Small intestine (tissue), 7 donors: ENCODE measurements at regions not wholly inside any gene's neighbourhood (a gene's known extent, or its start where the extent isn't known, plus 50 kb on each side); places are given as distances from the start of the nearest gene placed in this dataset.

ENCODE experiments used
- DNase-seq, 2 donors: peaks; one replicate each; pipeline versions ENCODE4 v3.0.0 to v3.0.0-alpha.2; 2013
- FAIRE-seq: peaks from 2 replicates; lab custom pipeline; 2012; peaks lifted over from hg19 to GRCh38; lab: Jason Lieb, UNC
- H3K27ac ChIP-seq, 3 donors: one replicate each; pipeline ENCODE4 v1.5.1; 2013; ENCODE audit warnings: low read length in 2 of 3, mild to moderate bottlenecking in 2 of 3, control low read depth in 1 of 3, inconsistent platforms in 1 of 3, low read depth in 1 of 3, moderate library complexity in 1 of 3
- H3K27me3 ChIP-seq, 3 donors: one replicate each; pipeline ENCODE4 v1.6.1; 2013; ENCODE audit warnings: low read length in 3 of 3, inconsistent platforms in 1 of 3; ENCODE audit not compliant: control insufficient read depth in 3 of 3, insufficient read depth in 3 of 3
- H3K36me3 ChIP-seq, 3 donors: one replicate each; pipeline ENCODE4 v1.6.1; 2013; ENCODE audit warnings: low read length in 3 of 3, inconsistent platforms in 1 of 3, low read depth in 1 of 3, mild to moderate bottlenecking in 1 of 3, moderate library complexity in 1 of 3; ENCODE audit not compliant: control insufficient read depth in 3 of 3, insufficient read depth in 2 of 3
- H3K4me1 ChIP-seq, 3 donors: one replicate each; pipeline ENCODE4 v1.6.1; 2013; ENCODE audit warnings: low read length in 2 of 3, inconsistent platforms in 1 of 3, low read depth in 1 of 3, mild to moderate bottlenecking in 1 of 3, moderate library complexity in 1 of 3; ENCODE audit not compliant: control insufficient read depth in 3 of 3, insufficient read depth in 2 of 3
- H3K4me3 ChIP-seq, 3 donors: one replicate each; pipeline ENCODE4 v1.5.1; 2013; ENCODE audit warnings: low read length in 3 of 3, control low read depth in 1 of 3, inconsistent platforms in 1 of 3, low read depth in 1 of 3, mild to moderate bottlenecking in 1 of 3, moderate library complexity in 1 of 3
- H3K9me3 ChIP-seq, 2 donors: one replicate each; pipeline ENCODE4 v1.6.1; 2013; ENCODE audit warnings: low read depth in 1 of 2, low read length in 1 of 2; ENCODE audit not compliant: control insufficient read depth in 2 of 2, insufficient read depth in 1 of 2
- WGBS, 3 donors: extraction: QIAGEN DNeasy Blood & Tissue Kit; methylation state at CpG; one replicate each; pipeline ENCODE4 v1.1.7; 2013; 5-methylcytosine and 5-hydroxymethylcytosine counted together
- donor health status: healthy with polysubstance abuse.
- donor health status: control.
- donor health status: control.
- donor health status: Bipolar disorder and iron deficiency.
- donor health status: healthy.

DNA sequence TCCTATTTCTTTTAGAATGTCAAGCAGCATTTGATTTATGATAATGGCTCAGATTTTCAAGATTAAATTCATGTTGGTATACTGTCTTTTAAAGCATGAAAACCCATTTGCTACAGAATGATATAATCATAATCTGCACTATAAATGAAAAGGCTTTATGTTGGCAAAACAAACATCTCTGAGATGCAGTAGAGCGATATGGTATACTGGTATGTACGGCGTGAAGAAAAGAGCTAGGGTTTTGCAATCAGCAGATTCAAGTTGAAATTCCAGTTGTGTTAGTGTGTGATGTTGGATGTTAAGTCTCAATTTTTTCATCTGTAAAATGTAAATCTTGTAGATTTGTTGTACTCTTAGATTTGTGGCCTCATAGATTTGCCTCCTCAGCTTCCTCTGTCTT lies 53.2 kb upstream of the DYRK2 start:
- DNase-seq: no peak
- WGBS, 3 donors: 65 to 81% (median 66%) methylated on average over 3 of the region's 3 CpGs
- Histone ChIP-seq H3K4me3 (no peak overlapping the region), H3K36me3 (no peaks in the 10 kb centered on the region), H3K4me1 (peaks cover 0 to 16% (median 4%) of the 10 kb centered on the region in 3 donors), H3K9me3 (no peaks in the 10 kb centered on the region), H3K27me3 (no peaks in the 10 kb centered on the region), H3K27ac (no peak overlapping the region)
- no peak for FAIRE-seq

DNA sequence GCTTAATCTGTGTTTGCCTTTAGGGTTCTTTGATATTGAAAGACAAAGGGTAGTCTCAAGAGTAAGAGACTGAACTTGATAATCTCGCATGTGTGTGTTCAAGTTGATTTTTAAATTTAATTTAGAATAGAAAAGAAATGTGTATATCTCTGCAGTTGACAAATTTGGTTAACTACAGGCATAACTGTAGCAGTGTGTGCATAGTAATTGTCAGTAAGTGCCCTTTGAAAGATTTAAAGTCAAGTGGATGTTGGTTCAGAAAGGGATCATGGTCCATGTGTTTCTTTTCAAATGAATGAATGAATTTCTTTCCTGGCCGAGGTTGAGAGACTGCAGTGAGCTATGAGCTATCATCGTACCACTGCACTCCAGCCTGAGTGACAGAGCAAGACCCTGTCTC lies 49.9 kb upstream of the DYRK2 start:
- WGBS, 3 donors: 78 to 95% (median 90%) methylated on average over 3 of the region's 3 CpGs
- FAIRE-seq: no peak
- H3K9me3 ChIP-seq: no peaks in the 10 kb centered on the region

More for the DNA sequence above, 49.9 kb upstream of the DYRK2 start:
- H3K27me3 ChIP-seq: no peaks in the 10 kb centered on the region
- no peak for DNase-seq
- H3K36me3 ChIP-seq: no peaks in the 10 kb centered on the region
- H3K4me1 ChIP-seq: peaks cover 0 to 6% (median 0%) of the 10 kb centered on the region in 3 donors
- H3K27ac ChIP-seq: no peak overlapping the region
- no peak overlapping the region for H3K4me3 ChIP-seq
